ENCODE measurements at regions not wholly inside any gene's neighbourhood (a gene's known extent, or its start where the extent isn't known, plus 50 kb on each side); places are given as distances from the start of the nearest gene placed in this dataset.

GRCh38 chr1:91124290-91124985 is 102.6 kb upstream of the ZNF644 start:
- TF ChIP-seq, protein P1, sequence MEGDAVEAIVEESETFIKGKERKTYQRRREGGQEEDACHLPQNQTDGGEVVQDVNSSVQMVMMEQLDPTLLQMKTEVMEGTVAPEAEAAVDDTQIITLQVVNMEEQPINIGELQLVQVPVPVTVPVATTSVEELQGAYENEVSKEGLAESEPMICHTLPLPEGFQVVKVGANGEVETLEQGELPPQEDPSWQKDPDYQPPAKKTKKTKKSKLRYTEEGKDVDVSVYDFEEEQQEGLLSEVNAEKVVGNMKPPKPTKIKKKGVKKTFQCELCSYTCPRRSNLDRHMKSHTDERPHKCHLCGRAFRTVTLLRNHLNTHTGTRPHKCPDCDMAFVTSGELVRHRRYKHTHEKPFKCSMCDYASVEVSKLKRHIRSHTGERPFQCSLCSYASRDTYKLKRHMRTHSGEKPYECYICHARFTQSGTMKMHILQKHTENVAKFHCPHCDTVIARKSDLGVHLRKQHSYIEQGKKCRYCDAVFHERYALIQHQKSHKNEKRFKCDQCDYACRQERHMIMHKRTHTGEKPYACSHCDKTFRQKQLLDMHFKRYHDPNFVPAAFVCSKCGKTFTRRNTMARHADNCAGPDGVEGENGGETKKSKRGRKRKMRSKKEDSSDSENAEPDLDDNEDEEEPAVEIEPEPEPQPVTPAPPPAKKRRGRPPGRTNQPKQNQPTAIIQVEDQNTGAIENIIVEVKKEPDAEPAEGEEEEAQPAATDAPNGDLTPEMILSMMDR (IDR thresholded peaks at IDR 0.05 in 2 of 3, conservative IDR thresholded peaks at IDR 0.05 in 1 of 3; ENCODE audit: control insufficient read depth in 2 of 3, extremely low read depth in 1 of 3, insufficient read depth in 1 of 3, low read depth in 3 of 3, low read length in 3 of 3), result no peak
- no peak for TF ChIP-seq PBX3 (IDR thresholded peaks at IDR 0.05; ENCODE audit: insufficient replicate concordance, low read depth, low read length)
- TF ChIP-seq, protein P2, sequence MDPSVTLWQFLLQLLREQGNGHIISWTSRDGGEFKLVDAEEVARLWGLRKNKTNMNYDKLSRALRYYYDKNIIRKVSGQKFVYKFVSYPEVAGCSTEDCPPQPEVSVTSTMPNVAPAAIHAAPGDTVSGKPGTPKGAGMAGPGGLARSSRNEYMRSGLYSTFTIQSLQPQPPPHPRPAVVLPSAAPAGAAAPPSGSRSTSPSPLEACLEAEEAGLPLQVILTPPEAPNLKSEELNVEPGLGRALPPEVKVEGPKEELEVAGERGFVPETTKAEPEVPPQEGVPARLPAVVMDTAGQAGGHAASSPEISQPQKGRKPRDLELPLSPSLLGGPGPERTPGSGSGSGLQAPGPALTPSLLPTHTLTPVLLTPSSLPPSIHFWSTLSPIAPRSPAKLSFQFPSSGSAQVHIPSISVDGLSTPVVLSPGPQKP (IDR thresholded peaks at IDR 0.05; ENCODE audit: low read depth, low read length), result no peak
- no peak for TF ChIP-seq SIX5 (IDR thresholded peaks at IDR 0.05; ENCODE audit: low read depth, low read length, severe bottlenecking)
- TF ChIP-seq CEBPB (IDR thresholded peaks at IDR 0.05; ENCODE audit: borderline replicate concordance in 1 of 2, low read depth in 2 of 2, low read length in 2 of 2), result no peak
- no peak for TF ChIP-seq JUNB (IDR thresholded peaks at IDR 0.05)
- no peak for TF ChIP-seq POLR2A (IDR thresholded peaks at IDR 0.05; ENCODE audit: low read depth, low read length)
- no peak for TF ChIP-seq RAD21 (IDR thresholded peaks at IDR 0.05; ENCODE audit: insufficient read depth, low read depth, low read length)
- TF ChIP-seq FOXM1 (IDR thresholded peaks at IDR 0.05; ENCODE audit: low read depth, low read length), result no peak
- no peak for TF ChIP-seq SP1 (IDR thresholded peaks at IDR 0.05; ENCODE audit: low read depth, low read length)
- peak; percentile 41; the same call in 1 of the 2 replicates for TF ChIP-seq ZBED1 (IDR thresholded peaks at IDR 0.05; ENCODE audit: borderline replicate concordance)
- no peak for TF ChIP-seq TCF7 (IDR thresholded peaks at IDR 0.05; ENCODE audit: borderline replicate concordance)
